HepG2 (cell line): ENCODE measurements at regions not wholly inside any gene's neighbourhood (a gene's known extent, or its start where the extent isn't known, plus 50 kb on each side); places are given as distances from the start of the nearest gene placed in this dataset.
"Not testable (repeated sequence)": the region's sequence is repeated elsewhere in the genome, so short reads cannot be mapped to it uniquely, and the experiment has no call there.

Experiments
- ATAC-seq: fragments of 200-7000 bp; cut with Tn5 transposase; 3 replicates; pipeline ENCODE4 v1.9.1; 2020; ENCODE audit warnings: mild to moderate bottlenecking, moderate library complexity
- BruUV-seq: library from RNA; stranded (reverse); fragments of 400-500 nt; replicated peaks from 2 replicates; lab custom pipeline; 2021; lab: Mats Ljungman, UMichigan
- CTCF ChIA-PET: fragments of 300-600 bp; formaldehyde crosslinking; extraction: SDS; loops from one replicate; lab custom pipeline; 2021; ENCODE audit warnings: low total read pairs, inconsistent platforms, low intra/inter-chr PET ratio; lab: Yijun Ruan, JAX
- POLR2A ChIA-PET: fragments of 350-600 bp; sonication (Branson Sonifier 250); formaldehyde crosslinking; loops from one replicate; lab custom pipeline; 2020; ENCODE audit warnings: antibody characterized with exemption, inconsistent platforms; lab: Yijun Ruan, JAX
- DNase-seq: peaks from one replicate; pipeline ENCODE4 v3.0.0-alpha.2; 2015; ENCODE audit warnings: low spot score
- FAIRE-seq: peaks from 3 replicates; lab custom pipeline; 2011; peaks lifted over from hg19 to GRCh38; lab: Jason Lieb, UNC
- H2AFZ ChIP-seq: one replicate; pipeline ENCODE4 v1.6.1; 2011; ENCODE audit warnings: low read length, inconsistent platforms
- H3K27ac ChIP-seq: fragments of 300-600 bp; 3 replicates; pipeline ENCODE4 v1.8.0; 2011; ENCODE audit warnings: mixed run types, mild to moderate bottlenecking, mixed read lengths, low read length, inconsistent platforms; ENCODE audit not compliant: insufficient read depth; ENCODE audit errors: extremely low read length
- H3K27me3 ChIP-seq, 2 experiments: fragments of 200-600 bp in 1 of 2; 2 replicates in 1 of 2; 3 replicates in 1 of 2; pipeline versions ENCODE4 v1.6.0 to v1.8.0; 2011; ENCODE audit warnings: low read length in 2 of 2, mild to moderate bottlenecking in 2 of 2, moderate library complexity in 2 of 2, inconsistent platforms in 1 of 2; ENCODE audit not compliant: insufficient read depth in 2 of 2, control insufficient read depth in 1 of 2
- H3K36me3 ChIP-seq, 2 experiments: fragments of 200-600 bp in 1 of 2; replicated peaks in 1 of 2; 2 replicates in 1 of 2; 3 replicates in 1 of 2; pipeline versions ENCODE4 v1.5.1 to v1.8.0; 2011; ENCODE audit warnings: low read length in 2 of 2, inconsistent platforms in 1 of 2; ENCODE audit not compliant: insufficient read depth in 2 of 2, control insufficient read depth in 1 of 2
- H3K4me1 ChIP-seq: 2 replicates; pipeline ENCODE4 v1.5.1; 2012; ENCODE audit warnings: low read length, inconsistent platforms; ENCODE audit not compliant: insufficient read depth
- H3K4me2 ChIP-seq: 2 replicates; pipeline ENCODE4 v1.6.0; 2011; ENCODE audit warnings: low read depth, low read length, inconsistent platforms
- H3K4me3 ChIP-seq, 3 experiments: fragments of 200-600 bp in 1 of 3; sonication (generic), shearing (Covaris generic) in 1 of 3; replicated peaks in 1 of 3; 2 replicates each; pipeline ENCODE4 v1.5.1; 2011 to 2016; ENCODE audit warnings: low read length in 3 of 3, inconsistent platforms in 2 of 3, low read depth in 2 of 3, mild to moderate bottlenecking in 2 of 3, control low read depth in 1 of 3, mixed read lengths in 1 of 3; ENCODE audit not compliant: insufficient read depth in 1 of 3
- H3K79me2 ChIP-seq: one replicate; pipeline ENCODE4 v1.6.1; 2011; ENCODE audit warnings: low read length, inconsistent platforms; ENCODE audit not compliant: insufficient read depth
- H3K9ac ChIP-seq: 2 replicates; pipeline ENCODE4 v1.6.0; 2011; ENCODE audit warnings: mild to moderate bottlenecking, low read depth, low read length, inconsistent platforms; ENCODE audit not compliant: insufficient read depth
- H3K9me3 ChIP-seq: 2 replicates; pipeline ENCODE4 v1.5.1; 2012; ENCODE audit warnings: mild to moderate bottlenecking, low read length
- H4K20me1 ChIP-seq: 2 replicates; pipeline ENCODE4 v1.6.0; 2011; ENCODE audit warnings: inconsistent platforms, mild to moderate bottlenecking, low read length, moderate library complexity; ENCODE audit not compliant: insufficient read depth
- FOXA1 ChIP-seq, 2 experiments: fragments of 450-650 bp in 1 of 2; sonication (generic) in 1 of 2; formaldehyde crosslinking in 1 of 2; IDR thresholded peaks; 2 replicates each; pipeline versions ENCODE4 v1.4.0 to v1.6.1; 2016 to 2020; ENCODE audit warnings: missing genetic modification reagents in 1 of 2
- HNF4A ChIP-seq: sonication (generic); formaldehyde crosslinking; IDR thresholded peaks from 2 replicates; pipeline ENCODE4 v1.4.0; 2020; ENCODE audit warnings: missing genetic modification reagents
- ZNF281 ChIP-seq: sonication (generic); formaldehyde crosslinking; IDR thresholded peaks from 2 replicates; pipeline ENCODE4 v1.4.0; 2020; ENCODE audit warnings: missing genetic modification reagents, borderline replicate concordance
- ZNF503 ChIP-seq: sonication (generic); formaldehyde crosslinking; IDR thresholded peaks from 2 replicates; pipeline ENCODE4 v1.4.0; 2020; ENCODE audit warnings: missing genetic modification reagents
- ZSCAN21 ChIP-seq: sonication (generic); formaldehyde crosslinking; IDR thresholded peaks from 2 replicates; pipeline ENCODE4 v1.8.0; 2022; ENCODE audit warnings: mild to moderate bottlenecking, missing genetic modification reagents, moderate library complexity, borderline replicate concordance
- WGBS: methylation state at CpG from one replicate; pipeline ENCODE4 v1.1.6; 2017; ENCODE audit warnings: low lambda C conversion rate; 5-methylcytosine and 5-hydroxymethylcytosine counted together
- in situ Hi-C: cut with HindIII; loops from 2 replicates; pipeline ENCODE4 v1.10.0; 2017; ENCODE audit warnings: low pct_unique_long_range_greater_than_20kb; ENCODE audit not compliant: extremely low pct_ligation_motif_present
- intact Hi-C: fragments of 100-400 bp; cut with micrococcal nuclease; formaldehyde crosslinking; loops from one replicate; pipeline ENCODE4 v1.10.0; 2022; ENCODE audit not compliant: unreplicated experiment

GRCh38 chr13:90654970-90655369 is 692.5 kb upstream of the MIR17HG start:
- Histone ChIP-seq H3K4me2 (no peak overlapping the region), H3K9ac (no peak overlapping the region), H3K27ac (no peak overlapping the region), H3K4me1 (no peaks in the 10 kb centered on the region), H3K79me2 (no peaks in the 10 kb centered on the region), H3K36me3 (no peaks in the 10 kb centered on the region), H2AFZ (no peak overlapping the region), H3K4me3 (no peak overlapping the region), H4K20me1 (no peaks in the 10 kb centered on the region), H3K27me3 (no peaks in the 10 kb centered on the region), H3K9me3 (peaks cover 49% of the 10 kb centered on the region)
- ChIA-PET POLR2A (no interaction called here), CTCF (no interaction called here)
- no TSS peak for BruUV-seq
- no peak for DNase-seq
- in situ Hi-C loops = no loop called here
- no peak for ATAC-seq
- TF ChIP-seq ZSCAN21 (CRISPR knock-in tag) (no peak), ZNF503 (CRISPR knock-in tag) (no peak)
- intact Hi-C loops = no loop called here
- no peak for FAIRE-seq
- 6% methylated on average over 1 of the region's 1 CpG for WGBS

- H3K27ac ChIP-seq; FAIRE-seq; H3K36me3 ChIP-seq; H3K79me2 ChIP-seq; ATAC-seq; H3K27me3 ChIP-seq; intact Hi-C loops; H3K9ac ChIP-seq; CTCF ChIA-PET; H3K4me3 ChIP-seq; POLR2A ChIA-PET; BruUV-seq; H3K4me1 ChIP-seq; H2AFZ ChIP-seq; H3K4me2 ChIP-seq; in situ Hi-C loops; H4K20me1 ChIP-seq; DNase-seq; TF ChIP-seq FOXA1 (IDR thresholded peaks at IDR 0.05): not testable (repeated sequence)
- 13% methylated on average over 9 of the region's 14 CpGs for WGBS
- peaks cover 25% of the 10 kb centered on the region for H3K9me3 ChIP-seq
- peak; percentile 84 for TF ChIP-seq ZNF281
- peak; percentile 42 for TF ChIP-seq HNF4A
- peak; percentile 41; the same call in 1 of the 2 replicates for TF ChIP-seq FOXA1 (CRISPR knock-in tag; IDR thresholded peaks at IDR 0.05)
Measured at GRCh38 chr13:90664200-90664599, 683.3 kb upstream of the MIR17HG start.
